ENCODE measurements at regions not wholly inside any gene's neighbourhood (a gene's known extent, or its start where the extent isn't known, plus 50 kb on each side); places are given as distances from the start of the nearest gene placed in this dataset.
A peak's percentile ranks its signal among the peaks of the same experiment; 100 is the strongest.

- TF ChIP-seq ZBTB40 (IDR thresholded peaks at IDR 0.05) (no peak), ZBTB40 (CRISPR knock-in tag; IDR thresholded peaks at IDR 0.05) (0 out of 2 replicates have a peak, but pooled peaks have one; percentile 54), ARID5B (CRISPR knock-in tag; IDR thresholded peaks at IDR 0.05) (peak; percentile 35), GMEB2 (CRISPR knock-in tag; IDR thresholded peaks at IDR 0.05; ENCODE audit: low read depth) (0 out of 2 replicates have a peak, but pooled peaks have one; percentile 31), PAX8 (CRISPR knock-in tag; IDR thresholded peaks at IDR 0.05; ENCODE audit: borderline replicate concordance) (peak; percentile 98; the same call in 1 of the 2 replicates), ISL2 (CRISPR knock-in tag; IDR thresholded peaks at IDR 0.05) (0 out of 2 replicates have a peak, but pooled peaks have one; percentile 37), CC2D1A (CRISPR knock-in tag; IDR thresholded peaks at IDR 0.05) (no peak), ZNF782 (CRISPR knock-in tag; IDR thresholded peaks at IDR 0.05; ENCODE audit: borderline replicate concordance) (0 out of 2 replicates have a peak, but pooled peaks have one; percentile 40), ZNF468 (CRISPR knock-in tag; IDR thresholded peaks at IDR 0.05) (peak; percentile 31; the same call in 1 of the 2 replicates), ZNF672 (CRISPR knock-in tag; IDR thresholded peaks at IDR 0.05) (no peak), HMGA1 (CRISPR knock-in tag; conservative IDR thresholded peaks at IDR 0.05) (no peak), TEAD2 (CRISPR knock-in tag; IDR thresholded peaks at IDR 0.05) (no peak), ZNF704 (CRISPR knock-in tag; IDR thresholded peaks at IDR 0.05; ENCODE audit: borderline replicate concordance) (peak; percentile 88; the same call in 1 of the 2 replicates)
Observed at GRCh38 chr2:71276311-71277146, 49.6 kb upstream of the PAIP2B start (continued).

Measured in HepG2 (cell line).